ENCODE measurements at regions not wholly inside any gene's neighbourhood (a gene's known extent, or its start where the extent isn't known, plus 50 kb on each side); places are given as distances from the start of the nearest gene placed in this dataset.

DNA sequence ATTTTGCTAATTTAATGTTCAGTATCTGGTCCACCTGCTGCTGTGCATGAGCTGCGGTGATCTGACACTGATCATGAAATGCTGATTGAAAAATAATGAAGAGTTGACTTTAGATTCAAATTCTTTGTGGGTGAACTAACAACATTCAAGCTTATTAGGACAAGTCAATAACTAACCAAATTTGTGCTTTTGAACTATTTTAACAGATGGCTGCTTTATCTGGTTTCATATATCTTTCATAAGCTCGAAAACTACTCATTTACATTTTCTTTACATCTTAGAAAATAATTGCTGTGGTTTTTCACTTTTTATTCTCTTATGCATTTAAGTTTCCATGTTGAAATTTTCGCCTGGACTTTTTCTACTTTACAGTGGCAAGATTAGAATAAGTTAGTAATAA lies 274.8 kb upstream of the CCNG1 start:
- Histone ChIP-seq H3K36me3 (replicated peaks in 1 of 2; ENCODE audit: control insufficient read depth in 1 of 2, insufficient read depth in 2 of 2, low read length in 1 of 2) (no peaks in the 10 kb centered on the region), H3K4me1 (ENCODE audit: control insufficient read depth in 1 of 2, insufficient read depth in 2 of 2, low read depth in 1 of 2, low read length in 1 of 2) (no peaks in the 10 kb centered on the region), H3K27me3 (ENCODE audit: insufficient read depth) (no peaks in the 10 kb centered on the region), H3K9me2 (no peaks in the 10 kb centered on the region), H3F3A (replicated peaks; ENCODE audit: insufficient read depth) (no peaks in the 10 kb centered on the region), H2AFZ (ENCODE audit: low read depth) (no peak overlapping the region), H4K20me1 (ENCODE audit: insufficient read depth) (no peaks in the 10 kb centered on the region), H3K9me3 (no peaks in the 10 kb centered on the region), H3K9ac (no peak overlapping the region), H3K4me2 (no peak overlapping the region), H3K4me3 (ENCODE audit: low read depth in 2 of 2, low read length in 1 of 2) (no peak overlapping the region), H3K27ac (ENCODE audit: low read depth in 2 of 2, low read length in 1 of 2) (no peak overlapping the region), H3K79me2 (ENCODE audit: insufficient read depth) (no peaks in the 10 kb centered on the region)
- no peak for DNase-seq
- POLR2A ChIA-PET, result no interaction called here
- TF ChIP-seq RAD21 (IDR thresholded peaks at IDR 0.05; ENCODE audit: low read length), result no peak
- WGBS (ENCODE audit: low lambda C conversion rate), result 3% methylated on average over 3 of the region's 3 CpGs
- CTCF ChIA-PET, result no interaction called here

GRCh38 chr5:163163858-163164257 lies 273.5 kb upstream of the CCNG1 start:
- no peak for TF ChIP-seq IRF3 (IDR thresholded peaks at IDR 0.05; ENCODE audit: low read depth, low read length)
- TF ChIP-seq, protein P1, sequence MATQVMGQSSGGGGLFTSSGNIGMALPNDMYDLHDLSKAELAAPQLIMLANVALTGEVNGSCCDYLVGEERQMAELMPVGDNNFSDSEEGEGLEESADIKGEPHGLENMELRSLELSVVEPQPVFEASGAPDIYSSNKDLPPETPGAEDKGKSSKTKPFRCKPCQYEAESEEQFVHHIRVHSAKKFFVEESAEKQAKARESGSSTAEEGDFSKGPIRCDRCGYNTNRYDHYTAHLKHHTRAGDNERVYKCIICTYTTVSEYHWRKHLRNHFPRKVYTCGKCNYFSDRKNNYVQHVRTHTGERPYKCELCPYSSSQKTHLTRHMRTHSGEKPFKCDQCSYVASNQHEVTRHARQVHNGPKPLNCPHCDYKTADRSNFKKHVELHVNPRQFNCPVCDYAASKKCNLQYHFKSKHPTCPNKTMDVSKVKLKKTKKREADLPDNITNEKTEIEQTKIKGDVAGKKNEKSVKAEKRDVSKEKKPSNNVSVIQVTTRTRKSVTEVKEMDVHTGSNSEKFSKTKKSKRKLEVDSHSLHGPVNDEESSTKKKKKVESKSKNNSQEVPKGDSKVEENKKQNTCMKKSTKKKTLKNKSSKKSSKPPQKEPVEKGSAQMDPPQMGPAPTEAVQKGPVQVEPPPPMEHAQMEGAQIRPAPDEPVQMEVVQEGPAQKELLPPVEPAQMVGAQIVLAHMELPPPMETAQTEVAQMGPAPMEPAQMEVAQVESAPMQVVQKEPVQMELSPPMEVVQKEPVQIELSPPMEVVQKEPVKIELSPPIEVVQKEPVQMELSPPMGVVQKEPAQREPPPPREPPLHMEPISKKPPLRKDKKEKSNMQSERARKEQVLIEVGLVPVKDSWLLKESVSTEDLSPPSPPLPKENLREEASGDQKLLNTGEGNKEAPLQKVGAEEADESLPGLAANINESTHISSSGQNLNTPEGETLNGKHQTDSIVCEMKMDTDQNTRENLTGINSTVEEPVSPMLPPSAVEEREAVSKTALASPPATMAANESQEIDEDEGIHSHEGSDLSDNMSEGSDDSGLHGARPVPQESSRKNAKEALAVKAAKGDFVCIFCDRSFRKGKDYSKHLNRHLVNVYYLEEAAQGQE (IDR thresholded peaks at IDR 0.05; ENCODE audit: low read depth, low read length), result no peak
- TF ChIP-seq GATA2 (CRISPR knock-in tag; IDR thresholded peaks at IDR 0.05), result no peak
- TF ChIP-seq, protein P2, sequence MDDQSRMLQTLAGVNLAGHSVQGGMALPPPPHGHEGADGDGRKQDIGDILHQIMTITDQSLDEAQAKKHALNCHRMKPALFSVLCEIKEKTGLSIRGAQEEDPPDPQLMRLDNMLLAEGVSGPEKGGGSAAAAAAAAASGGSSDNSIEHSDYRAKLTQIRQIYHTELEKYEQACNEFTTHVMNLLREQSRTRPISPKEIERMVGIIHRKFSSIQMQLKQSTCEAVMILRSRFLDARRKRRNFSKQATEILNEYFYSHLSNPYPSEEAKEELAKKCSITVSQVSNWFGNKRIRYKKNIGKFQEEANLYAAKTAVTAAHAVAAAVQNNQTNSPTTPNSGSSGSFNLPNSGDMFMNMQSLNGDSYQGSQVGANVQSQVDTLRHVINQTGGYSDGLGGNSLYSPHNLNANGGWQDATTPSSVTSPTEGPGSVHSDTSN (IDR thresholded peaks at IDR 0.05), result no peak
- TF ChIP-seq GABPA (IDR thresholded peaks at IDR 0.05; ENCODE audit: low read depth), result no peak
- no peak for TF ChIP-seq TAF1 (IDR thresholded peaks at IDR 0.05; ENCODE audit: borderline replicate concordance, low read depth, low read length)
- no peak for TF ChIP-seq TEAD4 (IDR thresholded peaks at IDR 0.05; ENCODE audit: borderline replicate concordance, insufficient read depth)
- no peak for TF ChIP-seq SIN3A (IDR thresholded peaks at IDR 0.05; ENCODE audit: borderline replicate concordance, low read depth, low read length)
- no peak for TF ChIP-seq ELF1 (IDR thresholded peaks at IDR 0.05)
- TF ChIP-seq RAD21 (IDR thresholded peaks at IDR 0.05; ENCODE audit: low read length), result no peak
- TF ChIP-seq, protein P3, sequence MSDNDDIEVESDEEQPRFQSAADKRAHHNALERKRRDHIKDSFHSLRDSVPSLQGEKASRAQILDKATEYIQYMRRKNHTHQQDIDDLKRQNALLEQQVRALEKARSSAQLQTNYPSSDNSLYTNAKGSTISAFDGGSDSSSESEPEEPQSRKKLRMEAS (IDR thresholded peaks at IDR 0.05; ENCODE audit: low read depth), result no peak
- TF ChIP-seq NRF1 (IDR thresholded peaks at IDR 0.05; ENCODE audit: low read depth, low read length), result no peak
- TF ChIP-seq RXRA (IDR thresholded peaks at IDR 0.05; ENCODE audit: borderline replicate concordance, low read depth), result no peak
- WGBS (ENCODE audit: low lambda C conversion rate), result 3% methylated on average over 2 of the region's 2 CpGs

More at GRCh38 chr5:163163858-163164257, 273.5 kb upstream of the CCNG1 start:
- Histone ChIP-seq H4K20me1 (ENCODE audit: insufficient read depth) (no peaks in the 10 kb centered on the region), H3K79me2 (ENCODE audit: insufficient read depth) (no peaks in the 10 kb centered on the region), H3K9ac (no peak overlapping the region), H3F3A (replicated peaks; ENCODE audit: insufficient read depth) (no peaks in the 10 kb centered on the region), H3K4me3 (ENCODE audit: low read depth in 2 of 2, low read length in 1 of 2) (no peak overlapping the region), H3K36me3 (replicated peaks in 1 of 2; ENCODE audit: control insufficient read depth in 1 of 2, insufficient read depth in 2 of 2, low read length in 1 of 2) (no peaks in the 10 kb centered on the region), H3K27me3 (ENCODE audit: insufficient read depth) (no peaks in the 10 kb centered on the region), H2AFZ (ENCODE audit: low read depth) (no peak overlapping the region), H3K9me3 (no peaks in the 10 kb centered on the region), H3K4me2 (no peak overlapping the region), H3K4me1 (ENCODE audit: control insufficient read depth in 1 of 2, insufficient read depth in 2 of 2, low read depth in 1 of 2, low read length in 1 of 2) (no peaks in the 10 kb centered on the region), H3K9me2 (no peaks in the 10 kb centered on the region), H3K27ac (ENCODE audit: low read depth in 2 of 2, low read length in 1 of 2) (no peak overlapping the region)
- CTCF ChIA-PET, result no interaction called here
- POLR2A ChIA-PET, result no interaction called here
- DNase-seq, result no peak

Data from SK-N-SH (cell line).